Ascending aorta (tissue), 2 donors: ENCODE measurements at regions not wholly inside any gene's neighbourhood (a gene's known extent, or its start where the extent isn't known, plus 50 kb on each side); places are given as distances from the start of the nearest gene placed in this dataset.
"Not testable (repeated sequence)": the region's sequence is repeated elsewhere in the genome, so short reads cannot be mapped to it uniquely, and the experiment has no call there.

Source experiments
- DNase-seq, 2 donors: peaks; one replicate each; pipeline ENCODE4 v3.0.0-alpha.2; 2019; ENCODE audit warnings: low spot score in 2 of 2
- H3K27ac ChIP-seq, 2 donors: fragments of 200-600 bp; sonication (generic); one replicate each; pipeline ENCODE4 v1.5.1; 2016 to 2017; ENCODE audit warnings: mild to moderate bottlenecking in 1 of 2
- H3K27me3 ChIP-seq: fragments of 200-600 bp; sonication (generic); one replicate; pipeline ENCODE4 v1.5.1; 2017
- H3K36me3 ChIP-seq, 2 donors: fragments of 200-600 bp; sonication (generic); one replicate each; pipeline ENCODE4 v1.5.1; 2016
- H3K4me1 ChIP-seq, 2 donors: fragments of 200-600 bp; sonication (generic); one replicate each; pipeline ENCODE4 v1.5.1; 2016 to 2017; ENCODE audit warnings: mild to moderate bottlenecking in 1 of 2
- H3K4me3 ChIP-seq, 2 donors: fragments of 200-600 bp; sonication (generic); one replicate each; pipeline ENCODE4 v1.5.1; 2016 to 2017; ENCODE audit warnings: mild to moderate bottlenecking in 1 of 2
- H3K9me3 ChIP-seq, 2 donors: fragments of 200-600 bp; sonication (generic); one replicate each; pipeline ENCODE4 v1.5.1; 2016
- CTCF ChIP-seq, 3 experiments: fragments of 200-600 bp in 2 of 3; fragments of 450-650 bp in 1 of 3; sonication (generic) in 2 of 3; IDR thresholded peaks; one replicate each; pipeline ENCODE4 v1.5.1; 2016 to 2019; ENCODE audit warnings: antibody characterized with exemption in 3 of 3, mild to moderate bottlenecking in 1 of 3, moderate library complexity in 1 of 3
- intact Hi-C: fragments of 100-400 bp; cut with DNase I; formaldehyde crosslinking; loops from one replicate; pipeline ENCODE4 v1.15.1; 2023

- Histone ChIP-seq H3K4me3 (no peak overlapping the region), H3K27ac (no peak overlapping the region), H3K27me3 (no peaks in the 10 kb centered on the region), H3K4me1 (no peaks in the 10 kb centered on the region), H3K9me3 (no peaks in the 10 kb centered on the region), H3K36me3 (no peaks in the 10 kb centered on the region)
- no peak for DNase-seq
- TF ChIP-seq CTCF (IDR thresholded peaks at IDR 0.05): no peak
- intact Hi-C loops: no loop called here
Measured at GRCh38 chr10:9140373-9140772, 1085.9 kb downstream of the GATA3 start.

- no peak for DNase-seq
- no peak overlapping the region for H3K27ac ChIP-seq
- intact Hi-C loops: no loop called here
- no peak overlapping the region for H3K4me3 ChIP-seq
- H3K27me3 ChIP-seq: no peaks in the 10 kb centered on the region
- H3K36me3 ChIP-seq: no peaks in the 10 kb centered on the region
- H3K4me1 ChIP-seq: no peaks in the 10 kb centered on the region
- TF ChIP-seq CTCF (IDR thresholded peaks at IDR 0.05): no peak
- H3K9me3 ChIP-seq: no peaks in the 10 kb centered on the region
Measured at GRCh38 chr10:9147475-9147874, 1093.0 kb downstream of the GATA3 start.

- intact Hi-C loops: no loop called here
- DNase-seq: no peak
- no peak overlapping the region for H3K4me3 ChIP-seq
- no peaks in the 10 kb centered on the region for H3K9me3 ChIP-seq
- no peak overlapping the region for H3K27ac ChIP-seq
- no peaks in the 10 kb centered on the region for H3K36me3 ChIP-seq
- no peak for TF ChIP-seq CTCF (IDR thresholded peaks at IDR 0.05)
- H3K4me1 ChIP-seq: no peaks in the 10 kb centered on the region
- H3K27me3 ChIP-seq: no peaks in the 10 kb centered on the region
Measured at GRCh38 chr10:9149134-9149533, 1094.6 kb downstream of the GATA3 start.

GRCh38 chr10:9153057-9153456, 1098.6 kb downstream of the GATA3 start:
- H3K9me3 ChIP-seq, H3K36me3 ChIP-seq, H3K27ac ChIP-seq, DNase-seq, H3K4me3 ChIP-seq, H3K27me3 ChIP-seq, H3K4me1 ChIP-seq, intact Hi-C loops: not testable (repeated sequence)

- no peaks in the 10 kb centered on the region for H3K9me3 ChIP-seq
- no peaks in the 10 kb centered on the region for H3K27me3 ChIP-seq
- TF ChIP-seq CTCF (IDR thresholded peaks at IDR 0.05): no peak
- no peaks in the 10 kb centered on the region for H3K4me1 ChIP-seq
- no peak overlapping the region for H3K4me3 ChIP-seq
- H3K36me3 ChIP-seq: no peaks in the 10 kb centered on the region
- H3K27ac ChIP-seq: no peak overlapping the region
- DNase-seq: no peak
- intact Hi-C loops: no loop called here
Measured at GRCh38 chr10:9157656-9158055, 1103.2 kb downstream of the GATA3 start.

GRCh38 chr10:9158675-9159074, 1104.2 kb downstream of the GATA3 start:
- H3K27ac ChIP-seq: no peak overlapping the region
- no peak overlapping the region for H3K4me3 ChIP-seq
- no peaks in the 10 kb centered on the region for H3K9me3 ChIP-seq
- no peak for DNase-seq
- TF ChIP-seq CTCF (IDR thresholded peaks at IDR 0.05): no peak
- no peaks in the 10 kb centered on the region for H3K27me3 ChIP-seq
- no peaks in the 10 kb centered on the region for H3K4me1 ChIP-seq
- no peaks in the 10 kb centered on the region for H3K36me3 ChIP-seq
- intact Hi-C loops: no loop called here
